Glutamatergic neuron (in vitro differentiated cells): ENCODE measurements at regions not wholly inside any gene's neighbourhood (a gene's known extent, or its start where the extent isn't known, plus 50 kb on each side); places are given as distances from the start of the nearest gene placed in this dataset.

Experiments
- DNase-seq: peaks from one replicate; pipeline ENCODE4 v3.0.0; 2022
- H3K27ac Mint-ChIP-seq: one replicate; pipeline ENCODE4 v1.8.0; 2020; ENCODE audit warnings: mild to moderate bottlenecking, mixed read lengths, inconsistent platforms; ENCODE audit not compliant: unreplicated experiment
- H3K27me3 Mint-ChIP-seq: one replicate; pipeline ENCODE4 v1.8.0; 2020; ENCODE audit warnings: mild to moderate bottlenecking, moderate library complexity, mixed read lengths, inconsistent platforms; ENCODE audit not compliant: unreplicated experiment
- H3K36me3 Mint-ChIP-seq: one replicate; pipeline ENCODE4 v1.8.0; 2020; ENCODE audit warnings: mild to moderate bottlenecking, mixed read lengths, inconsistent platforms; ENCODE audit not compliant: unreplicated experiment
- H3K4me1 Mint-ChIP-seq: one replicate; pipeline ENCODE4 v1.8.0; 2020; ENCODE audit warnings: mild to moderate bottlenecking, low read depth, mixed read lengths, inconsistent platforms; ENCODE audit not compliant: unreplicated experiment
- H3K4me3 Mint-ChIP-seq: one replicate; pipeline ENCODE4 v1.8.0; 2020; ENCODE audit warnings: mild to moderate bottlenecking, mixed read lengths, inconsistent platforms; ENCODE audit not compliant: unreplicated experiment
- H3K9me3 Mint-ChIP-seq: one replicate; pipeline ENCODE4 v1.8.0; 2020; ENCODE audit warnings: mild to moderate bottlenecking, moderate library complexity, mixed read lengths, inconsistent platforms; ENCODE audit not compliant: unreplicated experiment
- TF ChIP-seq, protein P1 (sequence below): fragments of 200-600 bp; sonication (generic); IDR thresholded peaks from one replicate; pipeline ENCODE4 v1.5.0; 2021; ENCODE audit not compliant: partially characterized antibody, unreplicated experiment

DNA sequence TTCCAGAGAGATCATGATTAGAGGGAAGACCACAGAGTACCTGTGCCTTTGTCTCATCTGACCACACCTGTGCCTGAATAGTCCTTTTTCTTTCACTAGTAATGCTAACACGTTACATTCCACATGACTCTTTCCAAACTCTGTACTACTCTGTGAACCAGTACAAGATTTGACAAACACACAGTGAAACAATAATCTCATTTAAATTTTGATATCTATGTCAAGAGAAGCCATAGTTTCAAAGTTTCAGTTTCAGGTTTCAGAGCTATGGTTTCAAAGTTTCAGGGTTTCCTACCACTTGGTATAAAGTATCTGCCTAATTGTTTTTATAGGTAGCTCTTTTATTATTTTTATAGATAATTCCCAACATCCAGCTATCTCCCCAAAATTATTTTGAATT lies 62.0 kb upstream of the PHACTR2 start:
- no peak for DNase-seq
- Mint-ChIP-seq H3K9me3 (no peaks in the 10 kb centered on the region), H3K36me3 (no peaks in the 10 kb centered on the region), H3K4me3 (no peak overlapping the region), H3K27me3 (peaks cover 5% of the 10 kb centered on the region), H3K27ac (no peak overlapping the region), H3K4me1 (peaks cover 2% of the 10 kb centered on the region)
- TF ChIP-seq, protein P1, sequence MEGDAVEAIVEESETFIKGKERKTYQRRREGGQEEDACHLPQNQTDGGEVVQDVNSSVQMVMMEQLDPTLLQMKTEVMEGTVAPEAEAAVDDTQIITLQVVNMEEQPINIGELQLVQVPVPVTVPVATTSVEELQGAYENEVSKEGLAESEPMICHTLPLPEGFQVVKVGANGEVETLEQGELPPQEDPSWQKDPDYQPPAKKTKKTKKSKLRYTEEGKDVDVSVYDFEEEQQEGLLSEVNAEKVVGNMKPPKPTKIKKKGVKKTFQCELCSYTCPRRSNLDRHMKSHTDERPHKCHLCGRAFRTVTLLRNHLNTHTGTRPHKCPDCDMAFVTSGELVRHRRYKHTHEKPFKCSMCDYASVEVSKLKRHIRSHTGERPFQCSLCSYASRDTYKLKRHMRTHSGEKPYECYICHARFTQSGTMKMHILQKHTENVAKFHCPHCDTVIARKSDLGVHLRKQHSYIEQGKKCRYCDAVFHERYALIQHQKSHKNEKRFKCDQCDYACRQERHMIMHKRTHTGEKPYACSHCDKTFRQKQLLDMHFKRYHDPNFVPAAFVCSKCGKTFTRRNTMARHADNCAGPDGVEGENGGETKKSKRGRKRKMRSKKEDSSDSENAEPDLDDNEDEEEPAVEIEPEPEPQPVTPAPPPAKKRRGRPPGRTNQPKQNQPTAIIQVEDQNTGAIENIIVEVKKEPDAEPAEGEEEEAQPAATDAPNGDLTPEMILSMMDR: no peak

GRCh38 chr6:143614235-143614634 lies 63.5 kb upstream of the PHACTR2 start:
- no peak overlapping the region for H3K4me3 Mint-ChIP-seq
- H3K9me3 Mint-ChIP-seq: no peaks in the 10 kb centered on the region
- no peak for DNase-seq
- H3K4me1 Mint-ChIP-seq: peaks cover 3% of the 10 kb centered on the region
- peaks cover 5% of the 10 kb centered on the region for H3K27me3 Mint-ChIP-seq
- TF ChIP-seq, protein P1: no peak
- no peaks in the 10 kb centered on the region for H3K36me3 Mint-ChIP-seq
- no peak overlapping the region for H3K27ac Mint-ChIP-seq

GRCh38 chr6:143613749-143614148 lies 64.0 kb upstream of the PHACTR2 start:
- TF ChIP-seq, protein P1: no peak
- Mint-ChIP-seq H3K36me3 (no peaks in the 10 kb centered on the region), H3K27me3 (peaks cover 2% of the 10 kb centered on the region), H3K9me3 (no peaks in the 10 kb centered on the region), H3K4me1 (peaks cover 6% of the 10 kb centered on the region), H3K4me3 (no peak overlapping the region), H3K27ac (no peak overlapping the region)
- DNase-seq: no peak

DNA sequence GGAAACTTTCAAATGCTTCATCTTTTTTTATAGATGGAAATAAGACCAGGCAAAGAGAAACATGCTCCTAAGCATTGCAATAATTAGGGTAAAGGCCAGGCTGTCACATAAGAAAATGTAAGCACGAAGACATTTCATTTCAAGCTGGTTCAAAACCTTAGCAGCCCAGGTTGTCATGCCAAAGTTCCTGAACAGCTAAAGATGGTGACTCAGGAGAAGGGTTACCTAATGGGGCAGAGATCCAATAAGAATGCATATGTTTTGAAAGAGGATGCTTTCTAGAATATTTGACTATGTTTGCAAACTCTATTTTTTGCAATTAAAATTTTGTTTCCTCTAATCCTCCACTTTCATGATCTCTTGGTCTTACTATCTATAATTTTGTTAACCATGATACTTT lies 65.6 kb upstream of the PHACTR2 start:
- Mint-ChIP-seq H3K9me3 (no peaks in the 10 kb centered on the region), H3K4me3 (no peak overlapping the region), H3K4me1 (peaks cover 13% of the 10 kb centered on the region), H3K36me3 (no peaks in the 10 kb centered on the region), H3K27ac (no peak overlapping the region), H3K27me3 (no peaks in the 10 kb centered on the region)
- TF ChIP-seq, protein P1: no peak
- no peak for DNase-seq

DNA sequence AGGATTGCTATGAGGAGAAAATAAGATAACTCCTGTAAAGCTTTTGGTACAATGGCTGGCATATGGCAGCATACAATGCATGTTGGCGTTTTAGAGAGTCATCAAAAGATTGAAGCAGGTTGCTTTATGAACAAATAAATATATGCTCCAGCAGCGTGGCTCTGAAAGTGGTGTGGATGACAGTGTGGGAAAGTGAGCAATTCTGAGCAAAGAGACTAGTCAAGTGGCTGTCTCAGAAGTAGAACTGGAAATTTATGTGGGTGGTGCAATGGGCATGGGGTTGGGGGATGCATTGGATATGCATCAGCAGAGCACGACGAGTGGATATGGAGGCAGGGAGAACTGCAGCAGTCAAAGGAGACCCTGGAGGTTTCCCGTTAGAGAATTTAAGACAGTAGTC lies 66.2 kb upstream of the PHACTR2 start:
- Mint-ChIP-seq H3K4me3 (no peak overlapping the region), H3K27ac (no peak overlapping the region), H3K27me3 (no peaks in the 10 kb centered on the region), H3K4me1 (peaks cover 14% of the 10 kb centered on the region), H3K36me3 (no peaks in the 10 kb centered on the region), H3K9me3 (no peaks in the 10 kb centered on the region)
- DNase-seq: no peak
- TF ChIP-seq, protein P1: no peak
